ENCODE measurements at regions not wholly inside any gene's neighbourhood (a gene's known extent, or its start where the extent isn't known, plus 50 kb on each side); places are given as distances from the start of the nearest gene placed in this dataset.
"Not testable (repeated sequence)": the region's sequence is repeated elsewhere in the genome, so short reads cannot be mapped to it uniquely, and the experiment has no call there.

GRCh38 chr6:25160134-25160533 is 119.0 kb upstream of the CARMIL1 start:
- not testable (repeated sequence) for DNase-seq (ENCODE audit: low read depth)

DNA sequence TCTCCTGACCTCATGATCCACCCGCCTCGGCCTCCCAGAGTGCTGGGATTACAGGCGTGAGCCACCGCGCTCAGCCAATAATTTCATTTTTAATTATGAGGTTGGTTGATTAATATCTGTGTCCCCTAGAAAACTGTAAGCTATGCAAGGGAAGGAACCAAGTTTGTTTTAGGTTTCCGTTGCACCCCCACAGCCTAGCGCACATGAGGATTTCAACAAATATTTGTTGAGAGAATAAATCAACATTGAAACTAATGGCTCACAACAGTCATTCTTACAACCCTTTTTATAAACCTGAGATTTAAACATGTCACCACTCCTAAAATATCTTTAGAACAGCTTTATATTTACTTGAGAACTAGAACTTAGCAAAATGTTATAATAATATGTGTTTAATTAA is 114.0 kb upstream of the CARMIL1 start:
- no peak for DNase-seq (ENCODE audit: low read depth)

- no peak for DNase-seq (ENCODE audit: low read depth)
These were observed 113.4 kb upstream of the CARMIL1 start for GRCh38 chr6:25165800-25166199.

- no peak for DNase-seq (ENCODE audit: low read depth)
These were observed 112.0 kb upstream of the CARMIL1 start for GRCh38 chr6:25166955-25167748.

DNA sequence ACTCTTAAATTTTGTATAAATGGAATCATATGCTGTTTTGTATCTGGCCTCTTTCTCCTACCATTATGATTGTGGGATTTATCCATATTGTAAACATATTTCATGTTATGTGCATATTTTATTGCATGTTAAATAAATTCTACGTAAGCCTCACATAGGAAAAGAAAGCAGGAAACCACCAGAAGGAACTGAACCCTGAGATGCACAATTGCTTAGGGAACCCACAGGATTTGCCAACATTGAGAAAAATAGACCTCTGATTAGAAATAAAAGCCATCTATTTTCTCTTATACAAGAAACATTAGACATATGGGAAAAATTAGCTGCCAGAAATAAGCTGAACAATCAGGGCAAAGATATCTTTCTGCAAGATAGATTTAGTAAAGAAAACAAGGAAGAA is 111.2 kb upstream of the CARMIL1 start:
- no peak for DNase-seq (ENCODE audit: low read depth)

DNA sequence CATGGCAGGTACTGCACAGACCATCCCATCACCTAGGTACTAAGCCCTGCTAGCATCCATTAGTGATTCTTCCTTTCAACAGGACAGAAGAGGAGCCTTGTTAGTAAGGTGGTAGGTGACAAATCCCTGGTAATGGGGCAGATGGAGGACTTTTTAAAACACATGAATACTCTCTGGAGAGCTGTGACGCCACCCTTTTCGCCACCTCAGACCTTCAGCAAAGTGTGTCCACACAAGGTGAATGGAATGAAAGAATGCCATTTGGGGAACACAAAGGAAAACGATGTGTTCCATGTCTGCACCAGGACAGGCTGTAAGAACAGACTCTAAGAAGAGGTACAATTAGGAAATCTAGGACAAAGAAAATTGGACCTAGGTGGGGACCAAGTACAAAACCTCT is 110.5 kb upstream of the CARMIL1 start:
- no peak for DNase-seq (ENCODE audit: low read depth)

DNA sequence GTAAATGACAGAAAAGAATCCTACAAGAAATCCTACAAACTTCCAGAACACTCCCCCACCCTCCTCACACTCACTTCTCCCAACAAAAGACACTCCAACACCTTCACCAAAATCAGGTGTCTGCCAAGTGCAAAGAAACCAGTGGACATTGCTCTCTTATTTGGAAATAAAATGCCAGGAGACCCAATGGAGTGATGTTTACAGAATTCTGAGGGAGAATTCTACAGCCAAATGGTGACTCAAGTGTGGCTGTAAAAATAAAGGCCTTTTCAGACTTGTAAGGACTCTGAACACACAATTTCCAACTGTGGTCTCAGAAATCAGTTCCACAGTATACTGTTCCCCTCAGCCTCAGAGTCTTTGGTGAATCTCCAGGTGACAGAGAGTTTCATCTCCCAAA is 109.6 kb upstream of the CARMIL1 start:
- DNase-seq (ENCODE audit: low read depth): no peak

DNA sequence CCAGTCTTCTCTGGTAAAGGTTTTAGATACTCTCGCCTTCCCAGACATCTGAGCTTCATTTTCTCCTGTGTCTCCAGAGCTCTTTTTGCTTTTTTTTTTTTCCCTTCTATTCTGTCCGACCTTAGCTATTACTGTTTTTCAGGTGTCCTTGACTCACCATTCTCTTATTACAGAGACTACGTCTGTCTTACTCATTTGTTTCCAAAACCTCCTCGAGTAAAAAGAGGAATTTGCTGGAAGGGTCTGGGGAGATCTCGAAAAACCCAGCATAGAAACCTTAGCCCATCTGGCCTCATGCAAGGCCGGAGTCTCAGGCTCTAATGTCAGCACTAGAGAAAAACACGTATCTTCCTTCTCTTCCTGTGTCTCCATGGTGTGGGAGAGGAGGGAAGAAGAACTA is 109.2 kb upstream of the CARMIL1 start:
- DNase-seq (ENCODE audit: low read depth): no peak

DNA sequence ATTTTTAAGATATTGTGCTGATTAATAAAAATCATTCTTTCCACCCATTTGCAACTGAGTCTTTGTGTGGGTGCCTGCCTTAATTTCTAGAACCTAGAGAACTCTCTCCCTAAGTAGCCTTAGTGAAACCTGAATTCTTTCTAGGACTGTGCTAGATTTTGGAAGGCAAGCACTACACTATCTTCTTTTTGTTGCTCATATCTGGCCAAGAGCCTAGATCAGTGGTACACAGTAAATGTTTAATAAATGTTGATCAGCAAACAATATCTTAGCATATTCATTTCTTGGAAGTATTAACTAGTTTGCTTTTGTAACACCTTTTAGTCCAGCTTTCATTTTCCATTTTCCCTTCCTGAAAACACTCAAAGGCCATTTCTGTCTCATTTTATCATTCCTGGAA is 108.5 kb upstream of the CARMIL1 start:
- no peak for DNase-seq (ENCODE audit: low read depth)

DNA sequence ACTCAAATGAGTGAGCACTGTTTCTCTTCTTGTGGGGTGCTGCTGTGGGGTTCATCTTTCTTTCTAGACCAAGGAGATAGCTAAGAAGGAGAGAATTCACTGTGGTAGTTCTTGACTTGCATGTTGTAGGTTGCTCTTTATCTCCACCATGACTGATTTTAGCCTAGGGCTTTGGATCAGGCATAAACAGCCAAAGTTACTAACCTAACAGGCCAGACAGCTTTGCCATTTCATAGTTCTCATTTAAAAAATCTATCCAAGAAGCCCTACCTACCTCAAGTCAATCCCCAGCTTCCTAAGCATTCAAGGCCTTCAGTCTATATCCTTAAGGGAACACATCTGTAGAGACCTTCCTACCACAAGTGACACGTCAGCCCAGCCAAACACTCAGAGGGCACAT is 107.9 kb upstream of the CARMIL1 start:
- no peak for DNase-seq (ENCODE audit: low read depth)

DNA sequence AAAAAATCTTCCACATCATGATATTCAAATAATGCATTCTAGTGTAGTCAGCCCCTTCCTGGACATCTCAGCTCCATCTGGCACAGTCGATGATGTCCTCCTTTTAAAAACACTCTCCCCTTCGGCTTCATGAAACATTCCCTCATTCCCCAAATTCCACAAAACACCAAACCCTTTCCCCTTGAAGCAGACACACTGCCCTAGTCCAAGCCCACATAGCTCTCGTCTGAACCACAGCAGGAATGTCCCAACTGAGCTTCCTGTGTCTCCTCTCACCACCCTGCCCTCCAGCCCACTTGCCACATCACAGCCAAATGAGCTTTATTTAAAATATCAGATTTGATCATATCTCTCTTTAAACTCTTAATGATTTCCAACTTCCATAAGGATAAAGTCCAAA is 106.4 kb upstream of the CARMIL1 start:
- no peak for DNase-seq (ENCODE audit: low read depth)

- no peak for DNase-seq (ENCODE audit: low read depth)
These were observed 105.9 kb upstream of the CARMIL1 start for GRCh38 chr6:25173246-25173645.

- DNase-seq (ENCODE audit: low read depth): no peak
These were observed 105.2 kb upstream of the CARMIL1 start for GRCh38 chr6:25173951-25174474.

DNA sequence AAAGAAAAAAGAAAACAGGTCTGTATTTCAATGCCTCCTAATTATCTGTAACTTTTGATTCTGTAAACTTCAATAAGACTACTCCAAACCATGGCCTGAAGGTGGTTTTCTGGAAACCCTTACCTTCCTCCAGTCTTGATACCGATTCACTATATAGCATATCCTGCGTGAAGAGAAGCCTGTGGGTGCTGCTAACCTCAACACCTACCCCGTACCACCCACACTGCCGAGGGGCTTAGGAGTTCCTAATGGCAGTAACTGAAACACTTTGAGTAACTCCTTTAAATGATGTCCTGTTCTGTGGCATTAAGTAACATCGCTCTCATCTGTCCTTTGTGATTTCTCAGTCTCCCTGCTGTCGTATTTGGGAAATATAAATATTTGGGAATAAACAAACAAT is 104.5 kb upstream of the CARMIL1 start:
- no peak for DNase-seq (ENCODE audit: low read depth)

DNA sequence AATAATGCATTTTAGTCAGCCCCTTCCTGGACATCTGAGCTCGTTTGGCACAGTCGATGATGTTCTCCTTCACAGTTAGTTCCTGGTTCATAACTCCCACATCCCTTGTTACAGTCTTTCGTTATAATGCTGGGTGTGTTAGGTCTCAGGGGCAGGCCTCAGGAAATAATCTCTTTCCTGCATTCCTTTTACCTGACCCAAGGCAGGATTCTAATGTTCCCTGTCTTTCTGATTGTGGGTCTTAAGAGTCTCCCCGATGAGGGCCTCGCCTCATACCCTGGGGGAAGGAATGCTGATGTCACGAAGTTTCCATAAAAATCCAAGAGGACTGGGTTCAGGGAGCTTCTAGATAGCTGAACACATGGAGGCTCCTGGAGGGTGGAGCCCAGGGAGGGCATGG is 104.0 kb upstream of the CARMIL1 start:
- DNase-seq (ENCODE audit: low read depth): no peak

GRCh38 chr6:25175681-25176080 is 103.5 kb upstream of the CARMIL1 start:
- no peak for DNase-seq (ENCODE audit: low read depth)

GRCh38 chr6:25176466-25176865 is 102.7 kb upstream of the CARMIL1 start:
- no peak for DNase-seq (ENCODE audit: low read depth)

- no peak for DNase-seq (ENCODE audit: low read depth)
These were observed 101.6 kb upstream of the CARMIL1 start for GRCh38 chr6:25177500-25178028.

DNA sequence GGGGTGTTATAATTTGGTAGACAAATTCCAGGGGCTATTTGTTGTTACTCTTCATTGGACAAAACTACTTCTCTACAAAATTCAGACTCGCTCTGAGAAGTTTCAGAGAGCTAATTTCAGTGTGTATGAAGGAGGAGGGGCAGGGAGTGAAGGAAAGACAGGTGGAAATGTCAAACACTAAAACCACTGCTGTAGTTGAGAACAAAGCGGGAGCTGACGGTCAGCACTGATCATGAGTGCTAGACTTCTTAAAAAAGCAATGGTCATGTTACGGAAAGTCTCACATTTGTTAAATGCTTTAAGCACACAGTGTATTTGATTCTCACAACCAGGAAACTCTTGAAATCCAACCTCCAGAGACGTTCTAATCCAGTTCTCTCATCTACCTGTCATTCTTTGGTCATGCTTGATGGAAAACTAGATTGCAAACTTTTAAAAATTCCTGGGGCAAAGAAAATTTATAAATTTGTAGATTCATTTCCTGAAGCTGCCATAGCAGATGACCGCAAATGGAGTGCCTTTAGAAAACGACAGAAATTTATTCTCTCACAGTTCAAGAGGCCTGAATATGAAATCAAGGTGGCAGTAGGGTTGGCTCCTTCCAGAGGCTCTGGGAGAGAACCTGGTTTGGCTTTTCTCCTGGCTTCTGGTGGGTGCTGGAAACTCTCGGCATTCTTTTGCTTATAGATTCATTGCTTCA is 100.7 kb upstream of the CARMIL1 start:
- no peak for DNase-seq (ENCODE audit: low read depth)

- DNase-seq (ENCODE audit: low read depth): no peak
These were observed 100.0 kb upstream of the CARMIL1 start for GRCh38 chr6:25179051-25179778.

GRCh38 chr6:25180630-25181349 is 98.4 kb upstream of the CARMIL1 start:
- DNase-seq (ENCODE audit: low read depth): no peak

GRCh38 chr6:25181350-25181724 is 97.8 kb upstream of the CARMIL1 start:
- no peak for DNase-seq (ENCODE audit: low read depth)

Measured in T-helper 22 cell (primary cell).